HG03442 (cell line): ENCODE measurements at regions not wholly inside any gene's neighbourhood (a gene's known extent, or its start where the extent isn't known, plus 50 kb on each side); places are given as distances from the start of the nearest gene placed in this dataset.

Source experiments
- ATAC-seq: cut with Tn5 transposase; IDR thresholded peaks from one replicate; pipeline ENCODE4 v1.9.1; 2021; ENCODE audit warnings: mild to moderate bottlenecking, moderate library complexity; ENCODE audit not compliant: unreplicated experiment

GRCh38 chr20:50416269-50417022, 93.7 kb upstream of the PTPN1 start:
- ATAC-seq = no peak

GRCh38 chr20:50417023-50417329, 93.2 kb upstream of the PTPN1 start:
- ATAC-seq = no peak

- no peak for ATAC-seq
Observed at GRCh38 chr20:50417484-50418235, 92.5 kb upstream of the PTPN1 start.

GRCh38 chr20:50418890-50419642, 91.1 kb upstream of the PTPN1 start:
- no peak for ATAC-seq

- ATAC-seq = no peak
Observed at GRCh38 chr20:50420380-50420779, 89.8 kb upstream of the PTPN1 start.

- no peak for ATAC-seq
Observed at GRCh38 chr20:50421356-50422340, 88.5 kb upstream of the PTPN1 start.

GRCh38 chr20:50423758-50424157, 86.4 kb upstream of the PTPN1 start:
- ATAC-seq = no peak

- no peak for ATAC-seq
Observed at GRCh38 chr20:50425076-50425475, 85.1 kb upstream of the PTPN1 start.

- ATAC-seq = no peak
Observed at GRCh38 chr20:50426866-50427718, 83.1 kb upstream of the PTPN1 start.

- ATAC-seq = no peak
Observed at GRCh38 chr20:50427719-50428083, 82.5 kb upstream of the PTPN1 start.

GRCh38 chr20:50428097-50428828, 81.9 kb upstream of the PTPN1 start:
- ATAC-seq = no peak

- no peak for ATAC-seq
Observed at GRCh38 chr20:50429412-50429811, 80.8 kb upstream of the PTPN1 start.

- ATAC-seq = no peak
Observed at GRCh38 chr20:50431066-50431450, 79.1 kb upstream of the PTPN1 start.

GRCh38 chr20:50433001-50433761, 77.0 kb upstream of the PTPN1 start:
- no peak for ATAC-seq

GRCh38 chr20:50434321-50434652, 75.9 kb upstream of the PTPN1 start:
- no peak for ATAC-seq

- no peak for ATAC-seq
Observed at GRCh38 chr20:50434653-50435396, 75.4 kb upstream of the PTPN1 start.

GRCh38 chr20:50435397-50436051, 74.7 kb upstream of the PTPN1 start:
- no peak for ATAC-seq
